GM19455 (cell line): ENCODE measurements at regions not wholly inside any gene's neighbourhood (a gene's known extent, or its start where the extent isn't known, plus 50 kb on each side); places are given as distances from the start of the nearest gene placed in this dataset.

ENCODE experiments used
- ATAC-seq: cut with Tn5 transposase; IDR thresholded peaks from one replicate; pipeline ENCODE4 v1.9.1; 2021; ENCODE audit not compliant: unreplicated experiment

DNA sequence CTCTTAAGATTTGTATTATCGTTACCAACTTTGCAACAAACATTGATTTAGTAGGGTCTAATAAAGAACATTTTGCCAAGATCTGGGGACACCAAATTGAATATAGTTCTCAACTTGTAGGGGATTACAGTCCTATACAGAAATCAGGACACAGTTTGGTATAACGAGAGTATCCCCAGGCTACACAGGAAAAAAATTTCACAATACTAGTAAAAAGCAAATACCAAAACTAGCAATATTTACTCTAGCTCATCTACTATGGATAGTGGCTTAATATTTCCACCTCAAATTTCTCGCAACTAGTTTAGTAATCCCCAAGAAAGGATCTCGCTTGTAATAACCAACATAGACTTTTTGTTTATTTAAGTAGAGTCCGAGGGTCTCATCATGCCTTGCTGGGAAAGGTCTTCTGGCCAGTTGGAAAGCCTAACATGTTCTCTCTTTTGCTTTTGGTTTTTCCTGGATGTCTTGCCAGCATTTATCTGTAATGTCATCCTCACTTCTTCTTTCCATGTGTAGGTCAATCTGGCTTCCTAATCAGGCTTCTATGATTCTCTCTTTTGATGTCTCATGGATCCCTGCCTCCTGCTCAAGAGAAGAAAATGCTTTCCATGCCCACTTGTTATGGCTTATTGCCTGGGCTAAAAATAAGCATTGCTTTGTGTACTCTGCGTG is 104.7 kb upstream of the KCNK2 start:
- ATAC-seq, result no peak

DNA sequence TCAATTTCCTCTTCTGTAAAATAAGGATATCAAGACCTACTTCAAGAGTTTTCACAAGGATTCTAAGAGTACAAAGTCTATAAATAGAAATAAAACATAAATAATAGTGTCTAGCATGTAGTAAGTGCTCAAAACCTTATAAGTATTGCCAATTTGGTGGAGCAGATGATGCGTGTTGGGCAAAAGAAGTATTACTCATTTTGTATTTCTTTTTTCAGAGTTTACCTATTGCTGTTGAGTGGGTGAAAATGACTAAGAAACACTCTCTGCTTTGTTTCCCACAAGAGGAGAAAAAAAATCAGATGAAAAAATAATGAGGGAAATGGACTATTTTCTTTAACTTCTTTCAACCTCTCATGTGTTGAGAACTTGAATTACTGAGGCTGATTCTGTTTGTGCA is 103.3 kb upstream of the KCNK2 start:
- no peak for ATAC-seq

DNA sequence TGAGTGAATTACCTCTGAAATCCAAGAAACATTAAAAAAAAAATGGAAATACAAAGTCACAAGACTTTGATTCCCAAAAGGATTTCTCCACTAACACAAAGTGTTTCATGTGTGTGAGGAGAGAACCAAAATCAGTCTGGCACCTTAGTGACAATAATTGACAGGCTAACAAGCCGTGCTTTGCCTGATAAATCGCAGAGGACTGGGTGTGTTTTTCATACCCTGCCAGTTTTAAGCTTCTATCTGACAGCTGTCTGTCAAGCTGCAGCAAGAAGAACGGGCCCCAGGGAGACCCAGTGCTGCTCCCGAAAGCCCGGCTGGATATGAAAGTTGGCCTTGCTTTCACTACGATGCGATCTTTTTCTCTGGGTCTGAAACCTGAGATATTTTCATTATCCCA is 101.6 kb upstream of the KCNK2 start:
- ATAC-seq, result no peak

DNA sequence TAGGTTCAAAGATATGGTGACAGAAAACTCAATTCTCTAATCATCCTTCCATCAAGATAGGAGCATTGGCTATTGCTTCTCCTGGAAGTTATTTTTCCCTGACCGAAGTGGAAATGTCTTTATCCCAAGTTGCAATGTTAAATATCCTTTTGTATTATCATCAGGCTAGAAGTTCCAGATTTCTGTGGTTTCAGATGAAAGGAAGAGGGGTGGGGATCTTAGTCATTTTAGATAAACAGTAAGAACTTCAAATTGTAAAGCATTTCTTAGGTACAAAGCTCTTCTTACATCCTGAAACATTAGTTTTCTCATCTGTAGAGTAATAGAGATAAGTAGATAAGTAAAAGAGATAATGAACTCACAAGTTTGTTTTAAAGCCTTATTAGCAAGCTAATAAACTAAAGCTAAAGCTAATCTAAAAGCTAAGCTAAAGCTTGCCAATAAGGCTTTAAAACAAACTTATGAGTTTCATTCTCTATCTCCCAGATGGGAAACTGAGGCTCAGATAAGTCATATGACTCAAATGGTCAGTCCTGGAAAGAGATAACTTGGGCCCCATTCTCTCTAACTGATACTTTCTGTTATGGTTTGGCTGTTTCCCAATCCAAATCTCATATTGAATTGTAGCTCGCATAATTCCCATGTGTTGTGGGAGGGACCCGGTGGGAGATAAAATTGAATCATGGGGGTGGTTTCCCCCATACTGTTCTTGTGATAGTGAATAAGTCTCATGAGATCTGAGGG is 99.2 kb upstream of the KCNK2 start:
- no peak for ATAC-seq

DNA sequence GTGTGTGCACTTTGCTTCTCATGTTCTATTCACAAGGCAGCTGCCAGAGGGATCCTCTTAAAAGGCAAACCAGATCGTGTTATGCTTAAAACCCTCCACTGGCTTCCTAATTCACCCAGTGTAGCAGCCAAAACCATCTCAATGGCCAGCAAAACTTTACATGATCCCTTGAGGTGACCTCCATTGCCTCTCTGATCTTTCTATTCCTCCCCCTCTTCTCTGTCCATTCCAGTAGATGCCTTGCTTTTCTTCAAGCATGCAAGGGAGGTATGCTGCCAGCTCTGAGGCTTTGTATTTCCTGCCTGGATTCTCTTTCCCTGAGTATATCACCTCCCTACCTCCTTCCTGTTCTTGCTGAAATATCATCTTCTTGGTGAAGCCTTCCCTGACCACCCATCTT is 93.2 kb upstream of the KCNK2 start:
- ATAC-seq, result no peak

DNA sequence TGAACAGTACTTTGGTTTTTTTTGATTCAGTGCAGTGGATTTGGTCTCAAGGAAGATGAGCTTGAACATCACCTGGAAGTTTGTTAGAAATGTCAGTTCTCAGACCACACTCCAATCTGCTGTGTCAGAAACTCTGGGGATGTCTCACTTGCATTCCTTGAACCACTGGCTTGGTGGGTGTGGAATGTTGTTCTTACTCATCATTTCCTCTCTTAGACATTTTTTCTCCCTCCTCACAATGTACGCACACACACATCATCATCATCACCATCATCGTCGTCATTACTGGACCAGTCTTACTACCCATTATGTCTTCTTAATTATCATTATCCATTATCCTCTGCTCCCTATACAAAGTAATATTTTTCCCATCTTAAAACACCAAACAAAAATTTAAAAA is 91.9 kb upstream of the KCNK2 start:
- no peak for ATAC-seq

DNA sequence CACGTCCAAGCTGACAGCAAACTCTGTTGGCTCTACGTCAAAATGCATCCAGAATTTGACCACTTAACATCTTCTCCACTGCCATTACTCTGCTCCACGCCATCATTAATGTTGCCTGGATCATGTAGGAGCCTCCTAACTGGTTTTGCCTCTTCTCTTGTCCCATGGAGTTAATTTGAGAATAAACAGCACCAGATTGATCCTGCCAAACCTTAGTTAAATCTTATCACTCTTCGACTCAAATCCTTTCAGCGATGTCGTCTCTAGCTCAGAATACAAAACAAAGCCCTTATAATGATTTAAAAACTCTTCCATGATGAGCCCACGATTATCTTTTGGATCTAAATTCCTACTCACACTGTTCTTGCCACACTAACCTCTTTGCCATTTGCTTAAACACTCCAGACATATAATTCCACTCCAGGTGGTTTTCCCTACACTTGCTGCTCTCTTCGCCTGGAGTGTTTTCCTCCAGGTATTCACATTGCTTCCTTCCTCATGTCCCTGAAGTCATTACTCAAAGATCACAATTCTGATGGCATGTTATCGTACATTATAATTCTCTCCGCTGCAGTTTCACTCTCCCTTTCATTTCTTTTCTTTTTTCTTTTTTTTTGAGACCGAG is 90.7 kb upstream of the KCNK2 start:
- ATAC-seq, result no peak

DNA sequence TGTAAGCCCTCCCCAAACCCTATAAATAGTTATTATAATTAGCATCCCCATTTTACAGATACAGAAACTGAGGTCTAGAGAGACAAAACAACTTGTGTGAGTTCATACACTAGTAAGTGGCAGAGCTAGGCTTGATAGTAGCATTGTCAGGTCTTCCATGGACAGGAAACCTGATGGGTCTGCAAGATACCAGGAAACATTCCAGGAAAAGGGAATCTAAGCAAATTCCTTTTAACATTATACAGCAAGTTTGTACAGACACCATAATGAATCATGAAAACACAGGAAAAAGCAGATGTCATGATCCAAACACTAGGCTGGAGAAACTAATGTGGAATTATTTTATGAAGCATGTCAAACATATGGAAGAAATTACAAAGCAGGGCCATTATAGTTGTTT is 89.1 kb upstream of the KCNK2 start:
- no peak for ATAC-seq

DNA sequence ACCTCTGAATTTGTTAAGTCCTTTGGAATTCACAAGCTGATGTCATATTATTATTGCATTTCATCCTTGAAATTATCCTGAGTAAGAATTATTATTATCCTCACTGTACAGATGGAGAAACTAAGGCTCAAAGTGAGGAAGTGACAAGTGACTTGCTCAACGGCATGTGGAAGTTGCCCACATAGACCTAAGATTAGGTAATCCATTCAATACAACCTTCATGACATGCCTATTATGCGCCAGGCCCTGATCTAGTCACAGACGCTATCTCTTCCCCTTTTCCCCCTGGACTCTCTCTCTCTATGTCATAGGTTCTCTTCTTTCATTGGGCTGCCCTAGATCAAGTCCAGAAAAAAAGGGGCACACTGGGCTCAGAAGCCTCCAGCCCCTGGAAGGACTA is 84.9 kb upstream of the KCNK2 start:
- ATAC-seq, result no peak

DNA sequence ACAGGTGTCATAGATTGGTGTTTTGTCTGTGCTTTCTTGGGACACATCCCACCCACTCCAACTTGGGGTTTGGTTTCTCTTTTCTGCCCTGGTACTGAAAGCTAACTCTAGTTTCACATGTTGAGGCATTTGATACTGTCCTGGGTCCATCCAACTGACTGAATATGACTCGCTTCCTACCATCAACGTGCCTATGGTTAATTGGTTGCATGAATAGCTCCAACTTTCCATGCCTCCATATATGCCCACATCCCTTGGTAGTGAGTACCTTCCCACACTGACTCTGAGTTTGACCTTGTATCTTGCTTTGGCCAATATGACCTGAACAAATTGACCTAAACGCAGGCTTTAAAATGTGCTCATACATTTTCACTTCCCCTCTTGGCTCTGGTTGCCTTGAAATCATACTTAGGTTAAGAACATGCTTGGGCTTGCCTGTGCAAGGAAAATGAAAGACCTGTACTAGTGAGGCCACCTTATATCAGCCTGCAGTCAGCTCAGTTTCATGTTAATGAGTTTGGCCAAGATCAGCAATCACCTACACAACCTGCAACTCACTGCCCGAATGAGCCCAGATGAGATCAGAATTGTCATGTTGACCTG is 81.0 kb upstream of the KCNK2 start:
- ATAC-seq, result peak; percentile 91

DNA sequence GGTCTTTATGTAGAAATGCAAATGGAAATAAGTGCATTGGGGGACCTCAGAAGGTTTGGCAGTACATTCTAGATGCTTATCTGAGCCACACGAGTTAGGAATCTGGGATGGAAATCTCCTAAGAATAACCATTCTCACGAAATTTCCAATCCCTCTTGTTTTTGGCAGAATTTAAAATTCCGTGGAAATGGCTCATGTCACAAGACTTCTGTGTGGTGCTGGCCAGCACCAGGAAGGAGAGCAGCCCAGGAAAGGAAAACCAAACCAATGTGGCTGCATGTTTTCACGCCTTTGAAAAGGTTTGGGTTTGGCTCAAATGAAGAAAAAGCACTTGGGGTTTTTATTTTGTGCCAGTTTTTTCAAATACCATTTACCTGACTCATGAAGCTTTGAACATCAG is 80.1 kb upstream of the KCNK2 start:
- ATAC-seq, result no peak

DNA sequence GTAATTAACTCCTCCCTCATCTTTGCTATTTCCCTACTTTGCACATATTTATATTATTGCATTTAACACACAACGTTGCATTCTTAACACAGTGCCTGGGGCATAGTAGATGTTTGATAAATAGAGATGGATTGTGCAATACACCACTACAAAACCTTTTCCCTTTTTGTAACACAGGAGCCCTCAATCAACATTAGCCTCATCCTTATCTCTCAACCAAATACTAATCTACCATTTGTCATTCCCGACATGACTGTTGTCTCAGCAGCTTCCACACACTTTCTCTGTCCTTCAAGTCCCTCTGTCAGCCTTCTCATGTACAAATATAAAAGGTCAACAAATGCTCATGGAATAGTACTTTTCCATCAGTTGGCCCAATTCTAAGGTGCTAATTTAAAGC is 78.9 kb upstream of the KCNK2 start:
- no peak for ATAC-seq

DNA sequence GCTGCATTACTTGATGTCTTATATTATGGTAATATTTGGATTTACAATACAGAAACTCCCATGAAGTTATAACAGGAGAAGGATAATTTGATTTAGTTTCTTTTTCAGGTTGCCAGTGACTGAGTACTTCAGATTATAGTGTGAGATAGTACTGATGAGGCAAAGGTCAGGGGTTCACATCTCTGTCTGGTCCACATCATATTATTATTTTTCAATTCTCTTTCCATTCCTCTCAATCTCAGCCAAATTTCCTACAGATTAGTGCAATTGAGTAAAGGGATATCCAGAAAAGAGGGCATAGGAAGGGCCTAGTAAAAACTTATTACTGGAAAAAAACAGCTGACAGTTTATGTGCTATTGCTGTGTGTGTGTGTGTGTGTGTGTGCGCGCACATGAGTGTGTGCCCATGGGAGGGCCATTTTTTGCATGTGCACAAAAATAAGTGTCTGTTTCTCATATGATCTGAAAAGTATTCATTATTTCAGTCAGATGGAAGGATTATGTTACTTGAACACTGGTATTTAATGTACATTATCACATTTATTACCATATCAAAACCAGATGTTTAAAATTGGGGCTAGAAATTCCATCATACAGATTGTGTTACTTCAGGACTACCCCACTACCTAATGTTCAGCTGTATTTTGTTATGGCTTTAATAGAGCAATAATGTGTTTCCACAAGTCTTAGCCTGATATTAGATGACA is 78.3 kb upstream of the KCNK2 start:
- no peak for ATAC-seq

DNA sequence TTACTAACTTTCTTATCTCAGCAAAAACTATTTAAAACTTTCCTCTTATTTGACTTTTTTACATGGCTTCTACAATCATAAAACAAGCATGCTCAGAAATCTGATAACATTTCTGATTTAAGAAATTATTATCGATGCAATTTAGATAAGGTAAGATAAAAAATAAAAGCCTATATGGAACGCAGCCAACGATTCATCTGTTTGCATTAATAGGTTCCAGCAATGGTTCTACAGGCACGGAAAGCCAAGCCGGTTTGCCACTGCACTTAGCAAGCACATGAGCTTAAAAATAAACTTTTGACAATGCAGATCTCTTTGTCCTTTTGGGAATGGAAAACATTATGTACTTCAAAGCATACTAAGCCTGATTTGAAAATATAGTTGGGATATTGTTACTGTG is 77.5 kb upstream of the KCNK2 start:
- ATAC-seq, result no peak

DNA sequence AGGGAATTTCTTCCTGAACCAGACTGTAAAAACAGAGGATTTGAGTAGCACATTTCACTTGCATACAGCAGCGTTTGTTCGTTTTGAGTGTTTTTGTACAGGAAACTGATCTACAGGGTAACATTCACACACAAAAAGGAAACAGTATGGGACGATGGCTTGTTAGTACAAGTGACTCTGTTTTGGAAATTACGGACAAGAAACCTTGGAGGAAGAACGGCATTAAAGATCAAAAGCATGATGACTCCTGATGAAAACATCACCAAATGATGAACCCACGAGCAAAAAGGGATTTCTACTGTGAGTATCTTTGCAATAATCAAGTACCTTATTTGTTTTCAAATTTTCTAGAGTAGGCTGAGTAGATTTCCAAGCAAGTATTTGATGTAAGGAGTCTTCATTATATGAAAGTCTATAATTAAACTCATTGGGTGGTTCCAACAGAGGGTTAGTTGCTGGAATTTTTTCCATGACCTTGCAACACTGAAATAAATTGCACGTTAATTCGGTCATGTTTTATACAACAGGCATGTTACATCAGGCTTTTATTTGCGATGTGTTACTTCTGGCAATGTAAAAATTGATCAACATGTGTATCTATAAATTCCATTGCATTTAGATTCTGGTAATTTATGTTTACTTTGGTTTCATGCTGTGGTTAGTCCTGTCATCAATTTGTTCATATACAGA is 76.7 kb upstream of the KCNK2 start:
- ATAC-seq, result no peak

DNA sequence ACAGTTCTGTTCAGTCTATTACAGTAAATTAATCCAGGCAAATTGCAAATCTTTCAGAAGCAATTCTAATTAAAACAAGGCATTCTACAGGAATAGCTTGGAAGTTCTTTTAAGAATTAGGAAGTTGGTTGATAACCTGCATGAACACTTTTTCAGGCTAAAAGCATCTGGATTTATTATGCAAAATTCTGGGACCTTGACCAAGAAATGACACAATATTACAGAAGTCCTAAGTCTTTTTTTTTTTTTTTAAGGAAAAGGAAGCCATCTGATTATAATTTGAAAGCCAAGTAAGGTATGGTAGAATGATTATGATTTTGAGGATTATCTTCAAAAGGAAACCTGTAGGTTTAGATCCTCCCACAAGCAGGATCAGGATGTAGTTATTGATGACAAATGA is 74.7 kb upstream of the KCNK2 start:
- ATAC-seq, result no peak

DNA sequence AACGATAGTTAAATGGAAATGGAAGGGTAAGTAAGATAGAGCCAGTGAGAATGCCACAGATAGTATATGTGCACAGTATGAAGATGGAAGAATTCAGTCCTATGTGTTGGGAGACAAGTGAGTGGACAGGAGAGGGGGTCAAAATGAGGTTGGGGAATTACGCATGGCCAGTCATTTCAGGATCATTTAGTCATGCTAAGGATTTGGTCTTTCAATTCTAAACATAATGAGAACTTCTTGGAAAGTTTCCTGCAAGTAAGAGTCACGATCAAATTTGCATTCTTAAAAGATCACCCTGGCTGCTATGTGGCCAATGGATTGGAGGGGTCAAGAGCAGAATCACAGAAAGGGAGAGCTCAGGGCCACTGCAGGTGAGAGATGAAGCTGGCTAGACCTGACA is 64.0 kb upstream of the KCNK2 start:
- no peak for ATAC-seq

DNA sequence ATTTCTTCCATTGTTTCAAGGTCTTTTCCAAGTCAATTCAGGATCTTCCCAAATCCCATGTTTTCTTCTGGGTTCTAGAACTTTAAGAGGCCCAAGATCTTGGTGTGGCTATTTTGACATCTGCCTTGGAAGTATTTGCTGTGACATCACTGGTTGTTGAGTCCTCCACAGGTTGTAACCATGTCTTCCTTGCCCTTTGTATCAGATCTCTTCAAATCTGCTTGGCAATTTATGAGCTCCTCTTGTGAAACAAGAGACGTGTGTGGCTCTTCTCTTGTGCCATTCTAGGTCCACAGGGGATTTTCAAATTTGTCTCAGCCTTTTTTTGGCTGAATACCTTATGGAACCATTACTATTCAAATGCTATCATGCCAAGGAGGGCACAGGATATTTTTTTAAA is 60.3 kb upstream of the KCNK2 start:
- ATAC-seq, result no peak

DNA sequence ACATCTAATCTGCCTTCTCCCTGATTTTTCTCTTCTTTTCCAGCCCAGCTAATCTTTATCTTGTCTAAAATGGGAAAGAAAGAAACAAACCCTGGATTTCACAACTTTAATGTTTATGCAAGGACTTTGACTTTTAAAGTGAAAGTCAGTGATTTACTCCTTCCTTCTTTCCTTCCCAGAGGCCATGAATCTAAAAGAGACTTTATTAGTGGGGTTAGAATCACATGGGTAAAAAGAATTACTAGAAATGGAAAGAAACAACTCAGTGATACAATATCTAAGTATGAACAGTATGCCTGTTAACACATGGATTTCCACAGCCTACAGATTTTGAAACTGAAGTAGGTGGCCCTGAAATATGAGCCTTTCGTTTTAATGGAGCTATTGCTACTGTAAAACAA is 59.8 kb upstream of the KCNK2 start:
- no peak for ATAC-seq

DNA sequence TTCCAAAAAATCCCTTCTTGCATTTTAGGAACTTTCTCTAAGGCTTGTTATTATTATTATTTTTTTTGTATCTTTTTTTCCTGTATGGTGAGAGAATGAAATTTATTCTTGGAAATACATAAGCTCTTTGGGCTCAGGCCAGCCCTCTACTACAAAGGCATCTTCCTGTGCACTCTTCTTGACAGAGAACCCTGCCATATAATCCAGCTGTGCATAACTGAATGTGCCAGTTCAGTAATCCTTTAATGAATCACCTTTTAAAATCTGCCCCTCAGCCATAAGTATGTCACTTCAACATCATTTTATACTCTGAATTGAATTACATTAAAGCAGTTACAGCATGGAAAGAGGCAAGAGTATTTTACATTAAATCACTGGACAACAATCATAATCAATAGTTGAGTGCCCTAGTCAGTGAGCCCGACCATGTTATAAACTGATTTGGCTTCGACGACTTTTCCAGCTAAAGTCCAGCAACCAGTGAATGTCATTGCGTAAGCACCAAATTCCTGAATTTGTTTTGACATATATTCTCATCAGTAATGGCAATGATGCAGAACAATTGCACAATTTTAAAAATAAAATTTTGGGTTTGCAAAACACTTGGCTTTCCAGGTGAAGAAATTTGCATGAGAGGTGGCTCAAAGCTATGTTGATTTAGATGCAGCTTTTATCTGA is 59.2 kb upstream of the KCNK2 start:
- no peak for ATAC-seq
